B cell (primary cell): ENCODE measurements at regions not wholly inside any gene's neighbourhood (a gene's known extent, or its start where the extent isn't known, plus 50 kb on each side); places are given as distances from the start of the nearest gene placed in this dataset.

Experiments used
- ATAC-seq: fragments of 200-7000 bp; cut with Tn5 transposase; one replicate; pipeline ENCODE4 v1.10.0; 2021; ENCODE audit warnings: low read depth, mild to moderate bottlenecking, moderate number of reproducible peaks, moderate library complexity
- CTCF ChIA-PET: fragments of 350-600 bp; sonication (Branson Sonifier 250); formaldehyde crosslinking; loops from one replicate; lab custom pipeline; 2021; ENCODE audit warnings: antibody characterized with exemption, inconsistent platforms; lab: Charles Lee
- POLR2A ChIA-PET: fragments of 350-600 bp; sonication (Branson Sonifier 250); formaldehyde crosslinking; loops from one replicate; lab custom pipeline; 2021; ENCODE audit warnings: antibody characterized with exemption; lab: Charles Lee
- DNase-seq: peaks from one replicate; pipeline ENCODE4 v3.0.0; 2013
- H2AFZ ChIP-seq: 2 replicates; pipeline ENCODE4 v1.6.1; 2012; ENCODE audit warnings: mild to moderate bottlenecking, low read depth, low read length; ENCODE audit not compliant: insufficient read depth, poor library complexity, severe bottlenecking
- H3K27ac ChIP-seq, 2 donors: 1 replicate in 1 of 2; 2 replicates in 1 of 2; pipeline ENCODE4 v1.5.1; 2012 to 2013; ENCODE audit warnings: low read length in 2 of 2, mild to moderate bottlenecking in 2 of 2, moderate library complexity in 1 of 2
- H3K27me3 ChIP-seq, 4 experiments: fragments of 200-600 bp in 1 of 4; sonication (generic) in 1 of 4; replicated peaks in 1 of 4; 1 replicate in 2 of 4; 2 replicates in 2 of 4; pipeline versions ENCODE4 v1.6.1 to v1.7.0; 2013 to 2016; ENCODE audit warnings: low read length in 3 of 4, mild to moderate bottlenecking in 2 of 4, mixed read lengths in 1 of 4, moderate library complexity in 1 of 4; ENCODE audit not compliant: insufficient read depth in 4 of 4, control insufficient read depth in 3 of 4; ENCODE audit errors: control extremely low read depth in 1 of 4
- H3K36me3 ChIP-seq, 2 experiments: replicated peaks in 1 of 2; 1 replicate in 1 of 2; 2 replicates in 1 of 2; pipeline versions ENCODE4 v1.6.1 to v1.7.1; 2013; ENCODE audit warnings: low read length in 1 of 2; ENCODE audit not compliant: insufficient read depth in 2 of 2, control insufficient read depth in 1 of 2; ENCODE audit errors: control extremely low read depth in 1 of 2, extremely low read depth in 1 of 2
- H3K4me1 ChIP-seq, 2 donors: fragments of 200-600 bp in 1 of 2; sonication (generic) in 1 of 2; 1 replicate in 1 of 2; 2 replicates in 1 of 2; pipeline versions ENCODE4 v1.5.1 to v1.6.1; 2013 to 2017; ENCODE audit warnings: low read length in 2 of 2; ENCODE audit not compliant: control insufficient read depth in 2 of 2, insufficient read depth in 2 of 2
- H3K4me2 ChIP-seq: replicated peaks from 2 replicates; pipeline ENCODE3; 2012; ENCODE audit warnings: mild to moderate bottlenecking, low read depth, low read length; ENCODE audit not compliant: poor library complexity, severe bottlenecking
- H3K4me3 ChIP-seq, 5 experiments: fragments of 200-600 bp in 1 of 5; sonication (generic) in 1 of 5; 1 replicate in 3 of 5; 2 replicates in 2 of 5; pipeline versions ENCODE4 v1.5.1 to v1.7.0; 2011 to 2016; ENCODE audit warnings: low read length in 4 of 5, mild to moderate bottlenecking in 4 of 5, low read depth in 2 of 5, control low read depth in 1 of 5, moderate library complexity in 1 of 5; ENCODE audit not compliant: insufficient read depth in 1 of 5; ENCODE audit errors: control extremely low read depth in 1 of 5, extremely low read depth in 1 of 5
- H3K79me2 ChIP-seq: fragments of 200-600 bp; sonication (generic); one replicate; pipeline ENCODE4 v1.6.0; 2016; ENCODE audit warnings: low read length; ENCODE audit not compliant: control insufficient read depth, insufficient read depth
- H3K9ac ChIP-seq: fragments of 200-600 bp; sonication (generic); 2 replicates; pipeline ENCODE4 v1.6.1; 2017; ENCODE audit warnings: mild to moderate bottlenecking, low read length, moderate library complexity
- H3K9me3 ChIP-seq, 3 donors: one replicate each; pipeline versions ENCODE4 v1.6.1 to v1.7.1; 2013; ENCODE audit warnings: low read length in 2 of 3; ENCODE audit not compliant: control insufficient read depth in 2 of 3, insufficient read depth in 1 of 3; ENCODE audit errors: control extremely low read depth in 1 of 3
- H4K20me1 ChIP-seq: 2 replicates; pipeline ENCODE4 v1.6.0; 2012; ENCODE audit warnings: mild to moderate bottlenecking, low read length; ENCODE audit not compliant: insufficient read depth, control insufficient read depth, poor library complexity, severe bottlenecking
- H3K27ac Mint-ChIP-seq: one replicate; pipeline ENCODE4 v1.8.0; 2021; ENCODE audit warnings: mixed read lengths
- H3K27me3 Mint-ChIP-seq: one replicate; pipeline ENCODE4 v1.8.0; 2021; ENCODE audit warnings: mixed read lengths
- H3K4me1 Mint-ChIP-seq: one replicate; pipeline ENCODE4 v1.8.0; 2021; ENCODE audit warnings: mixed read lengths
- H3K4me3 Mint-ChIP-seq: one replicate; pipeline ENCODE4 v1.8.0; 2021; ENCODE audit warnings: mixed read lengths
- H3K9me3 Mint-ChIP-seq: one replicate; pipeline ENCODE4 v1.8.0; 2022; ENCODE audit warnings: mixed read lengths; ENCODE audit not compliant: insufficient read depth
- EZH2 ChIP-seq: IDR thresholded peaks from 2 replicates; pipeline ENCODE4 v1.6.1; 2012; ENCODE audit warnings: borderline replicate concordance, low read depth, mild to moderate bottlenecking, moderate library complexity, low read length; ENCODE audit not compliant: insufficient read depth, poor library complexity, severe bottlenecking
- WGBS: methylation state at CpG from one replicate; pipeline ENCODE4 v1.1.5; 2013; ENCODE audit warnings: missing lambda C conversion rate; ENCODE audit not compliant: insufficient coverage; 5-methylcytosine and 5-hydroxymethylcytosine counted together
- intact Hi-C: fragments of 100-400 bp; cut with micrococcal nuclease; formaldehyde crosslinking; loops from one replicate; pipeline ENCODE4 v1.10.0; 2022
- TF ChIP-seq, protein P1 (sequence below): fragments of 200-600 bp; IDR thresholded peaks from one replicate; pipeline ENCODE4 v1.8.0; 2022; ENCODE audit warnings: antibody characterized with exemption, mild to moderate bottlenecking

DNA sequence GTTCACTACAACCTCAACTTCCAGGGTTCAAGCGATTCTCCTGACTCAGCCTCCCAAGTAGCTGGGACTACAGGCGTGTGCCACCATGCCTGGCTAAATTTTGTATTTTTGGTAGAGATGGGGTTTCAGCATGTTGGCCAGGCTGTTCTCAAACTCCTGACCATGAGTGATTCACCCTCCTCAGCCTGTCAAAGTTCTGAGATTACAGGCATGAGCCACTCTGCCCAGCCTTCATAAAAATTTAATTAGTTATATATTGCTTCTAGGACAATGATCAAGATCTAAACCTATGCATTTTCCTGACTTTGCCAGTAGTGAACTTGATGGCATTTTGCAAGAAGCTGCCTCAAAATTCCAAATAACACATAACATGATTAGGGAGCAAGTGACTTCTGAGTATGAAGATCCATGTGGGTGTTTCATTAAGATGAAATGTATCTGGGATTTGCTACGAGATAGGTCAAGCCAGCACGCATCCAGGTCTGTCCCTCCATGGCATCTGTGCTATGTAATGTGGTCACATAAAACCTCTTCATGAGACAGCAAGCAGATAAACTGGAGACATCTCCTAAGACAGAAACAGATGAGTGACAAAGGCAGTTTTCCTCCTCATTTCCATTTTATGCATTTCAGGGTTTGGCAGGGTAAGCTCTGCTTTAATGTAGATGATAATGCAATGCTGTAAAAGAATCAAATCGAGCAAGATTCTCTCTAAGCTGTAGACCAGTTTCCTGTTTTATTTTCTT is 319.4 kb upstream of the ATP2B1 start:
- Histone ChIP-seq H3K79me2 (no peaks in the 10 kb centered on the region), H3K27me3 (no peaks in the 10 kb centered on the region), H3K27ac (no peak overlapping the region), H3K36me3 (no peaks in the 10 kb centered on the region), H2AFZ (no peak overlapping the region), H4K20me1 (no peaks in the 10 kb centered on the region), H3K9ac (no peak overlapping the region), H3K4me3 (no peak overlapping the region), H3K4me1 (no peaks in the 10 kb centered on the region), H3K4me2 (no peak overlapping the region), H3K9me3 (no peaks in the 10 kb centered on the region)
- DNase-seq (no peak), ATAC-seq (no peak)
- CTCF ChIA-PET, result interaction anchor here (0.7 kb wide), 1 partner anchor 485 kb away, joined by 3 read pairs; no protein-coding TSS in a partner anchor
- POLR2A ChIA-PET, result interaction anchor here (0.6 kb wide), 1 partner anchor 676 kb away, joined by 8 read pairs; the partner anchor contains the start of gene DUSP6
- Mint-ChIP-seq H3K4me1 (no peaks in the 10 kb centered on the region), H3K4me3 (no peak overlapping the region), H3K27me3 (no peaks in the 10 kb centered on the region), H3K9me3 (no peaks in the 10 kb centered on the region), H3K27ac (no peak overlapping the region)
- WGBS, result 100% methylated on average over 2 of the region's 5 CpGs
- no peak for TF ChIP-seq EZH2
- TF ChIP-seq, protein P1, sequence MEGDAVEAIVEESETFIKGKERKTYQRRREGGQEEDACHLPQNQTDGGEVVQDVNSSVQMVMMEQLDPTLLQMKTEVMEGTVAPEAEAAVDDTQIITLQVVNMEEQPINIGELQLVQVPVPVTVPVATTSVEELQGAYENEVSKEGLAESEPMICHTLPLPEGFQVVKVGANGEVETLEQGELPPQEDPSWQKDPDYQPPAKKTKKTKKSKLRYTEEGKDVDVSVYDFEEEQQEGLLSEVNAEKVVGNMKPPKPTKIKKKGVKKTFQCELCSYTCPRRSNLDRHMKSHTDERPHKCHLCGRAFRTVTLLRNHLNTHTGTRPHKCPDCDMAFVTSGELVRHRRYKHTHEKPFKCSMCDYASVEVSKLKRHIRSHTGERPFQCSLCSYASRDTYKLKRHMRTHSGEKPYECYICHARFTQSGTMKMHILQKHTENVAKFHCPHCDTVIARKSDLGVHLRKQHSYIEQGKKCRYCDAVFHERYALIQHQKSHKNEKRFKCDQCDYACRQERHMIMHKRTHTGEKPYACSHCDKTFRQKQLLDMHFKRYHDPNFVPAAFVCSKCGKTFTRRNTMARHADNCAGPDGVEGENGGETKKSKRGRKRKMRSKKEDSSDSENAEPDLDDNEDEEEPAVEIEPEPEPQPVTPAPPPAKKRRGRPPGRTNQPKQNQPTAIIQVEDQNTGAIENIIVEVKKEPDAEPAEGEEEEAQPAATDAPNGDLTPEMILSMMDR, result no peak
- intact Hi-C loops, result no loop called here

DNA sequence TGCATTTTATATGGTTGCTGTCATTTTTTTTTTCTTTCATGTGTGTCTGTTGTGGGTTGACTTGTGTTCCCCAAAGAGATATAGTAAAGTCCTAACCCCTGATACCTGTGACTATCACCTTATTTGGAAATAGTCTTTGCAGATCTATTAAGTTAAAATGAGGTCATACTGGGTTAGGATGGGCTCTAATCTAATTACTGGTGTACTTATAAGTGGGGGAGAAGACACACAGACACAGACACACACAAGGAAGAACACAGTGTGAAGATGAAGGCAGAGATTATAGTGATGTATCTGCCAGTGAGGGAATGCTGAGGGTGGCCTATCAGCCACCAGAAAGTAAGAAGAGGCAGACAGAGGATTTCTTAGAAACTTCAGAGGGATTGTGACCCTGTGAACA is 318.4 kb upstream of the ATP2B1 start:
- Histone ChIP-seq H3K27ac (no peak overlapping the region), H2AFZ (no peak overlapping the region), H3K27me3 (no peaks in the 10 kb centered on the region), H3K4me3 (no peak overlapping the region), H3K79me2 (no peaks in the 10 kb centered on the region), H3K4me1 (no peaks in the 10 kb centered on the region), H3K36me3 (no peaks in the 10 kb centered on the region), H3K9ac (no peak overlapping the region), H3K4me2 (no peak overlapping the region), H4K20me1 (no peaks in the 10 kb centered on the region), H3K9me3 (no peaks in the 10 kb centered on the region)
- ATAC-seq (no peak), DNase-seq (no peak)
- H3K27ac Mint-ChIP-seq, result no peak overlapping the region
- H3K4me3 Mint-ChIP-seq, result no peak overlapping the region
- ChIA-PET POLR2A (interaction anchor here (0.6 kb wide), 1 partner anchor 675 kb away, joined by 8 read pairs; the partner anchor contains the start of gene DUSP6), CTCF (no interaction called here)
- H3K9me3 Mint-ChIP-seq, result no peaks in the 10 kb centered on the region
- intact Hi-C loops, result no loop called here
- TF ChIP-seq, protein P1, result no peak
- TF ChIP-seq EZH2, result no peak
- no peaks in the 10 kb centered on the region for H3K4me1 Mint-ChIP-seq
- no peaks in the 10 kb centered on the region for H3K27me3 Mint-ChIP-seq
